Left kidney (tissue), 1 donor: ENCODE measurements at regions not wholly inside any gene's neighbourhood (a gene's known extent, or its start where the extent isn't known, plus 50 kb on each side); places are given as distances from the start of the nearest gene placed in this dataset.

Source experiments
- DNase-seq: peaks from one replicate; pipeline ENCODE4 v3.0.0-alpha.2; 2013

DNA sequence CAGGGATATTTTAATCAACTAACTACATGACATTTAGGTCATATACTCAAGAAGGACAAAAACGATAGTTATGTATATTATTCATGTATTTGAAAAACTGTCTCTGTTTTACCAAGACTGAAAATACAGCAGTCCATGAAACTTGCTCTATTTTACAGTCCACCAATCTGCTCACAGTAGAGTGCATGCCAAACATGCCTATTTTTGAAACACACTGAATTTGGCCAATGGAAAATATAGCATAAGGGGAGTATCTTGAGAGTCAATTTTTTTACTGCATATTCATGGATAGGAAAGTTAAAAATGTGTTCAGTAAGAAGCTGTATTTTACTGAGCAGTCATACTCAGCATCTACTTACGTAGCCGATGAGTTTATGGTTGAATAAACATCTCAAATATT is 621.2 kb upstream of the CHORDC1 start:
- DNase-seq: no peak

DNA sequence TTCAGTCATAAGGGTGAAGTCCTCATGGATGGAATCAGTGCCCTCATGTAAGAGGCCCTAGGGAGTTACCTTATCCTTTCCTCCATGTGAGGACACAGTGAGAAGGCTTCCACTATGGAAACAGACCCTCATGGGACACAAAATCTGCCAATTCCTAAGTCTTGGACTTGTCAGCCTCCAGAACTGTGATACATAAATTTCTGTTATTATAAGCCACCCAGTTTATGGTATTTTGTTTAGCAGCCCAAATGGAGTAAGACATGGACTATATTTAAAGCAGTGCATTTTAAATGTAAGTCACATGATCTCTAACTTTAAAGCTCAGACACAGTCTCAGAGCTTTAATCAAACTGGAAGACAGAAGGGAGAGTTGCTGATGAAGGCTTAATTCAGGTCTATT is 619.8 kb upstream of the CHORDC1 start:
- DNase-seq: no peak

DNA sequence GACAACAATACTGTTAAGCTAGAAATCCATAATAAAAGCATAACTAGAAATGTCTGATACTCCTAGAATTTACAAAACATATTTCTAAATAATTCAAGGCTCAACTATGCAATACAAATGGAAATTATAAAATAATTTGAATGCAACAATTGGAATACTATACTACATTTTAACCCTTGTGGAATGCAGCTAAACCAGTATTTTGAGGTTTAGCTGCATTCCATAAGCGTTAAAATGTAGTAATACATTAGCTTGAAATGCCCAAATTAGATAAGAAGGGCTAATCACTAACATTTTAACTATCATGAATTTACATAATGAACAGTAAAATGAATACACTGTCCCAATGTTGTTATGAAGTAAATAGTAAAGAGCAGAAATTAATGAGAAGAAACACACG is 617.2 kb upstream of the CHORDC1 start:
- peak; percentile 17 for DNase-seq

DNA sequence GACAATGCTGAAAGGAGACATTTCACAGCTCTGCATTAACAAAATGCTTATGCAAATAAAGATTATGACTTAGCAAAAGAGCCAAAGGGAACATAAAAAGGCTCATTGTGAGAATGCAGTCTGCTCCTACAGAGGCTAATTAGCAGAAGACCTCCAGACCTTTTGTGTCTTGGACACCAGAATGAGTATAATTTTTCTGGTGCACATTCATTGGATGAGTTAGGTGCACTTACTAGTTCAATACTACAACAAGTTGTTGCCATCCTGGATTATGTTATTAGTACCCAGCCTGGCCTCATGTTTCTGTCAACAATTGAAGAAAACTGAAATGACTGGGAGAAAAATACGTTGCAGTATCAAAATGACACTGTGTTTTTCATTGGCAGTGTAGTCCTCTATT is 613.2 kb upstream of the CHORDC1 start:
- no peak for DNase-seq

DNA sequence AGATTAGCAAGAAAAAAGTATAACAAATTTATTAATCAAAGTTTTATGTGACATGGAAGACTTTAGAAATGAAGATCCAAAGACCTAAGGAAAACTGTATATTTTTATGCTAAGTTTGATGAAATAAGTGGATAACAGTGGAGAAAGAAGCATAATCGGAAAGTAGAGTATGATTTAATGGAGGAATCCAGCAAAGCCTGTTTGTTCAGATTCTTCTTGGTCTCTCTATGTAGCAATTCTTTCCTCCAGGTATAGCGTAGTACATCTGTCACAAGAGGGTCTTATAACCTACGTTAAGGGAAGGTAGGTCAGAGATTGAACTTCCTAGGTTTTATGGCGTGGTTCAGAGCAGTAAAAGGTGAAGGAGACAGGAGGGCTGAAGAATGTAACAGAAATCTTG is 600.6 kb upstream of the CHORDC1 start:
- no peak for DNase-seq

DNA sequence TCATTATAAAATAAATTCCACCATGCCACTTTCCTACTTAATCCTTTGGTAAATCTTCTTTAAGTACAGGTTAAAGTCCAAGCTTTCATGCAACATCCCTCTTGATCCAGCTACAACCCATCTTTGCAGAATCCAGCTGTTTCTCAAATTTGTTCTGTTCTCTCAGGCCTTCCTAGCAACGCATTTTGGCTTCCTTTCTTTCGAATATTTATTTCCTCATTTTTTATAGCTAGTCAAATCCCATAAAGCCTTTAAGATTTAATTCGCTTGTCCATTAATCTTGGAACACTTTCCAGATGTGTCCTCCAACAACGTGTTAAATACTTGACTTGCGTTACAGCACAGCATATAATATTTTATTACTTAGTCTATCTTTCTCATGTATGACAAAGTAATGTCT is 600.1 kb upstream of the CHORDC1 start:
- DNase-seq: peak; percentile 19

DNA sequence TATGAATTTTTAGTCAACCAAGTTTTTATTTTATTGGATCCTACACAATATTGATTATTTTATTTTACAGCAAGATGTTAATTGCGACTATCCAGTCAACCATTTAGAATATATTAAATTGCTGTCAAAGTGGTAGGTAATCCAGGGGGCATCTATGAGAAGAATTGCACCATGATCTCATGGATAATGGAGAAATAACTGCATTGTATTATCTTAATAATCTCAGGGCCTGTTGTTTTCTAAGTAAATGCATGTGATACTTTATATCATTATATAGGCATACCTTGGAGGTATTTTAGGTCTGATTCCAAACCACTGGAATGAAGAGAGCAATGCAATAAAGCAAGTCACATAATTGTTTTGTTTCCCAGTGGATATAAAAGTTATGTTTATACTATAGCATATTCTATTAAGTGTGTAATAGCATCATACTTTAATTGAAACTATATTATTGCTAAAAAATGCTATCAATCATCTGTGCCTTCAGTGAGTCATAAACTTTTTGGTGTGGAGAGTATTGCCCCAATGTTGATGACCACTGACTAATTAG is 595.4 kb upstream of the CHORDC1 start:
- no peak for DNase-seq

DNA sequence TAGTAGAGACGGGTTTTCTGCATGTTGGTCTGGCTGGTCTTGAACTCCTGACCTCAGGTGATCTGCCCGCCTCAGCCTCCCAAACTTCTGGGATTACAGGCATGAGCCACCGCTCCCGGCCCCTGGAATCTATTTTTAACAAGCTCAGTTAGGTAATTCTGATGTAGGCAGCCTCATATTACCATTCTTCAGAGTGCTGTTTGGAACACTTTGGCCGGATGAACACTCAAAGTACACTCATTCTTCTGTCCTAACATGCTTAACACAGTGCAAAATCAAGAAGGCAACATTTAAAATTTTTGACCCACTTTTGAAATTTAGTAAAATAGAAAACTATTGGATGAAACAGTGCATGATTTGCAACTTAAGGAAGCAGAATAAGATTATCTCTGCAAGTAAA is 586.7 kb upstream of the CHORDC1 start:
- DNase-seq: no peak

DNA sequence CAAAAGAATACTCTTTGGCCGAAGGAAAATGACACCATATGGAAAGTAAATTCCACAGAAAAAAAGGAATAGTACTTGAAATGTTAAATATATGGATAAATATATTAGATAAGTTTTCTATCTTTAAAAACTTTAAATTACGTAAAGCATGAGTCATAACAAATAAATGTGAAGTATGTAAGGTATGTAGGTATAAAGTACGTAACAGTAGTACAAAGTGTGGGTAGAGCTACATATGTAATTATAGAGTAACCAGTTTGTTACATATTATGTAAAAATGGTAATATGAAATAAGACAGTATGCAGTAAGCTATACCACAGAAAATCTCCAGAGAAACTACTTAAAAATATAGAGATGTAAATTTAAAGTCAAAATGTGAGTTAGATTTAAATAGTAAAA is 582.3 kb upstream of the CHORDC1 start:
- no peak for DNase-seq

DNA sequence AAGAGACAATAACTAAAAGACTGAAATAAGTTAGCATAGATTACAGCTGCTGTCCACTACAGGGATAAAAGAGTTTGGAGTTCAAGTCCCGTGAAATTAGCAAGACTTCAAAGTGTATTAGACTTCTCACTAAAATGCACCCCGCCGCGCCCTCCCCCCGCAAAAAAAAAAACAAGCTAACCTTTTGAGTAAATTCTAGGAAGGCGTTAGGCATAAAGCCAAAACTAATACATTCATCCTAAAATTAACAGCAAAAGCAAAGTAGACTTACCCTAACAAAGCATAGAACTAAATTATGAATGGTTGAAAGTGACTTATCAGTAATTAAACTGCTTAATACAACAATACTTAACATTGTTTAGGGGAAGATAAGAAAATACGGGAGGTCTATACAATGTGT is 581.0 kb upstream of the CHORDC1 start:
- DNase-seq: no peak

DNA sequence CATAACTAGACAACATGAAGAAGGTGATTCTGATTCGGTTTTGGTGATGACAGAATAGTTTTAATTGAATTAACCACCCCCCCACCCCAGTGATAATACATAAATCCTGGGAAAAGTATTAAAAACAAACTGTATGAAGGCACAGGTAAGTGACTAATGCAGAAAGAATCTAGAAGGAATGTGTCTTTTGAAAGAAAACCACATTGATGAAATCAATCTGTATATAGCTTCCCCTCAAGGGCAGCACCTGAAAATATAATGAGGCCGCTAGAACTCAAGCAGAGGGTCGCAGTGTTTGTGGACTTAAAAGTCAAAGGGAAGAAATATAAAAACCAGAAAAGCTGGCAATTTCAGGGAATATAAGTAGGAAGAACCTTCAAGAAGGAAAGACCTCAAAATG is 580.5 kb upstream of the CHORDC1 start:
- no peak for DNase-seq

DNA sequence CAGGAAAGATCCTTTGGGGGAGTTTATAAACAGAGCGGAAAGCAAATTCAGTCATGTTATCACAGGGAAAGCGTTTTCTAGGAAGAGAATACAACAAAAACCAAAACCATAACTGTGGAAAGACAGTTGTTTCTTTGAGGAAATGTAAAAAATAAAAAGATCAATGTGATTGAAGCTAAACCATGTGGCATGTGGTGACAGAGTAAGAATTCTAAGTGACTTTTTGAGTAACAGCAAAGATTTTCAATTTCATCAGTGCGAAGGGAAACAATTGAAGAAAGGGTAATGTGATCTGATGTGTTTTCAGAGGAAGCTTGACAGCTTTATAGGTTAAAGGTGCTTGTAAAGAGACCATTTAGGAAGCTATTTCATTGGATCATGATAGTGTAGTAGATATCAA is 575.9 kb upstream of the CHORDC1 start:
- no peak for DNase-seq

DNA sequence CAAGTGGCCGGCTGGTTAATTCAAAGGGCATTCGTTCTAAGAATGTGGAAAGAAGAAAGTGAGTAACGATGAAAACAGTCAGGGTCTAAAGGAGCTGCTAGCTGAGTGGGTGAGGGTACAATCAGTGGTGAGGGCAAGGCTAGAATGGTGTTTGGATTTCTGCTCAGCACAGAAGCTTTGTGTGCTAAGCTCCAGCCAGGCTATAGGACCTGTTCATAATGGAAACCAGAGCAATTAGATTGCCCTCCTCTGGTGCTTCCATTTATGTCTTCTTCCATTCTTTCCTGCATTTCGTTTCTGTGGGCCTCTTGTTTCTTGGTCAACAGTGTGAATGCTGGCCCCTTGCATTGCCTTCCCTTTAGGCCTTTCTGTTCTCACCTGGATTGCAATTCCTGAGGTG is 572.9 kb upstream of the CHORDC1 start:
- no peak for DNase-seq

DNA sequence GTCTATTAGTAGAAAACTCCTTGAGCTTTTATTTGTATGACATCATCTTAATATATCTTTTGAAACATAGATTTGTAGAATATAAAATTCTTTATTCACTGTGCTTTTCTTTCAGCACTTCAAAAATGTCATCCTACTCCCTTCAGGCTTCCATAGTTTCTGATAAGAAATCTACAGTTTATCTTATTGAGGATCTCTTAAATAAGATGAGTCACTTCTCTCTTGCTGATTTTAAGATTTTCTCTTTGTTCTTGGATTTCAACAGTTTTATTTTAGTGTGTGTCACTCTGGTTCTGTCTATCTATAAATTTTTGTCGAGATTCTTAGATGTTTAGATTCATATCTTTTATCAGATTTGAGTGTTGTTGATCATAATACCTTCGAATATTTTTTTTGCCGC is 566.1 kb upstream of the CHORDC1 start:
- DNase-seq: no peak

DNA sequence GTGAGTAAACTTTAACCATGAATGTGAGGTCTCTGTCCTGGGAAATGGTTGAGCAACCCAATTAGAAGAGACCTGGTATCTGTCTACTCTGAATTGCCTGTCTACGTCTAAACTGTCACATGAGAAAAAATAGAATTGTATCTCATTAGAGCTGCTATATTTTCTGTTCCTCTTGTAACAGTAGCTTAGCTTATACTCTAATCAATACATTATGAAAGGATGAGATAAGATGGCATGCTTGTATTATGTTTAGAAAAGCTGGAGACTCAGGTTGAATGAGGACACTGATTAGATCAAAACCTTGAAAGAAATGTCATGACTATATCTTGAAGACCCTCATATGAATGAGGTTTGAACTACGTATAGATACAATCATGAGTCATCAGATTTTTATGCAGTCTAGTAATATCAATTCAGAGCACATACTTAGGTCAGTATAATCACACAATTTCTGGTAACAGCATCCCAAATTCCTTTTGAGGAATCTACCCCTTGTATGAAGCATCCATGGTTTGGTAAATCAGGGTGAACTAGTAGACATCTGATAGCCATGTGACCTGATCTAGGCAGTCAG is 561.5 kb upstream of the CHORDC1 start:
- no peak for DNase-seq

DNA sequence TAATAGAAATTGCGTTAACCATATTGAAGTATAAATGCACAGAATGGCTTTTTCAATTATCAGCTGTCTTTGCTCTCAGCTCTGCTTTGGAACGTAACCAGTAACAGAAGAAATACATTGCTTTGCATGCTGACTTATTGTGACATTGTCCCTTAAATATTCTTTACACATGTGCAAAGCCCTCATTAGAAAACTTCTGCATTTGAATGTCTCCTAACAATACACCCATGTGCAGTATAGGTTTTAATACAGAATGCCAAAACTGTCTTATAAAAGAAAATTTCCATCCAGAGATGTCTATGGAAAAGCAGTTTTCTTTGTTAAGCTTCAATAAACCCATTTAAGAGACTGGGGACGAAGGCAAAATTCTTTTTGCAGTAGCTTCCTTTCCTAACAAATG is 560.3 kb upstream of the CHORDC1 start:
- no peak for DNase-seq

DNA sequence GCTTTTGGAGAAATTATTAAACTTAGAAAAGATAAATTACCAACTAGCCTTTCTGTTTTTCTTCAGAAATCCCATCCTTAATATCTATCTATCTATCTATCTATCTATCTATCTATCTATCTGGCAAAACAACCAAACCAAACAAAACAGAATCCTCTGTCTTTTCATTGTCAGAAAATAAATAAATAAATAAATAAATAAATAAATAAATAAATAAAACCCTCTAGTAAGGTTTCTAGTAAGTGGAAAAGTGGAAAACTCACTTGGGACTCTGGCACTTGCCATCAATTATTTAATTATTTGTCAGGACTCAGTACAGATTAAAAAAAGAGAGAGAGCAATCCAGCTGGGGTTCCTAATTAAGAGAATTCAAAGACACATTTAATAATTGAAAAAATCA is 556.2 kb upstream of the CHORDC1 start:
- DNase-seq: no peak

DNA sequence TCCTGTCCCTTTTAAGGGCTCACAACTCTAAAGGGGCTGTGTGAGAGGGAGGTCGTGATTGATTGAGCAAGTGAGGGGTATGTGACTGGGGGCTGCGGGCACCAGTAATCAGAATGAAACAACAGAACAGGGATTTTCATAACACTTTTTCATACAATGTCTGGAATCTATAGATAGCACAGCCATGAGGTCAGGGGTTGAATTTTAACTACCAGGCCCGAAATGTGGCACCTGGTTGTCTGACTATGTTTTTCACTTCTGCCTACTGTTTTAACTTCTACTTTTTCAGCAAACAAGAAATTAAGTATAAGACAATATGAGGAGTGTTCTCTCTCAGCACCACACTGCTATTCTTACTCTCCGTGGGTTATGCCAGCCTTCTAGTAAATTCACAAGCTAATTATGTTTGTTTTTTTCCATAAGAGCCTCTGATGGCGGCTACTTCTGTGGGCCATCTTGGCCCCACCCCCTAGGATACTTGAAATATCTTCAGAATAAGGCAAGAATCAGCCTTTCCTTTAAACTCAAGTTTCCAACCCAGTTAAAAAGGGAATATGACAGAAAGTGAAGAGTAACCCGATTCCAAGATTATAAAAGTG is 552.8 kb upstream of the CHORDC1 start:
- DNase-seq: no peak

DNA sequence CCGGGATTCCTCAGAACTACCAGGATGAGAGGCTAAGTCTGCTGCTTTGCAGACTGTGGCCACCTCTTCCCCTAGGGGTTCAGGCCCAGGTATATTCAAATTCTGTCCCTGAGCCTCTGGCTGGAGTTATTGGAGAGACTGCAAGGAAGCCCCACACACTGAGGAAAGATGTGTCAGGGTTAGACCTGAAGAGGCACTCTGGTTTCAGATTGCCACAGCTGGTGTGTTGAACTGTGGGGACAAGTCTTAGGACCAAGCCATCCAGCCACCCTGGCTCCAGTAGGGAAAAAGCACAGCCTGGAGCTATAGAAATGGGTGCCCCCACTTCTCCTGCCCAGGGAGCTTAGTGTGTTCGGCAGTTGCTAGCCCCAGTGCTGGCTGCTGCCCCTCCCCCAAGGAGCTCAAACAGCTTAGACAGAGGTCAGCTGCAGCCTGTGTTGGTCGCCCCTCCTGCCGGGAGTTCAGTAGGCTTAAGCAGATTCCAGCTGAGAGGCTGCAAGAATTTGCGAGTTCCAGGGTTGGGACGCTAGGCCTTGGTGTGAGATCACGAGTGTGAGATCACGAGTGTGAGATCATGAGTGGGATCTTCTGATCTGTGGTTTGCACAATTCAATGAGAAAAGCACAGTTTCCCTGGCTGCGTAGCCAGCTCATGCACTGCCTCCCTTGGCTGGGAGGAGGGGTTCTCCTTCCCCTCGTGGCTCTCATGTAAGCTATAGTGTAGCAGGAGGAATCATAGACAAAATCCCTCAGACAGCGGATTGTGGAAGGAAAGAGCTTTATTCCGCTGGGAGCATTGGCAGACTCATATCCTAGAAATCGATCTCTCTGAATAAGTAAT is 552.1 kb upstream of the CHORDC1 start:
- no peak for DNase-seq

DNA sequence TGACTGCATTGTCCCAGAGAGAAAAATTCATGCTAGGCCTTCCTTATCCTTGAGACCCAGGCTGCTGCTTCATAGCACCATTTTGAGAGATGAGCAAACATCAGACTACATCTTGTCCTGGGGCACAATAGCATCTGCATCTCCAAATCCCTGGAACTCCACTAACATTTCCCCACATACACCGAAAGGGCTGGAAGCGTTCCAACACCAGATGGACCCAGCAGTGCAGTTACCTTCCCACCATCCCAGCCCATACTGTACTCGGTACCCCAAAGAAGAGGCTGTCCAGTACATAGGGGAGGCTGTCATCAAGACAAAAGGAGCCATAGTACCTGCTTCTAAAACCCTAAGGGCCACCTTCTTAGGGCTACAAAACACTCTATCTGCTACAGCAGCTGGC is 547.2 kb upstream of the CHORDC1 start:
- no peak for DNase-seq

DNA sequence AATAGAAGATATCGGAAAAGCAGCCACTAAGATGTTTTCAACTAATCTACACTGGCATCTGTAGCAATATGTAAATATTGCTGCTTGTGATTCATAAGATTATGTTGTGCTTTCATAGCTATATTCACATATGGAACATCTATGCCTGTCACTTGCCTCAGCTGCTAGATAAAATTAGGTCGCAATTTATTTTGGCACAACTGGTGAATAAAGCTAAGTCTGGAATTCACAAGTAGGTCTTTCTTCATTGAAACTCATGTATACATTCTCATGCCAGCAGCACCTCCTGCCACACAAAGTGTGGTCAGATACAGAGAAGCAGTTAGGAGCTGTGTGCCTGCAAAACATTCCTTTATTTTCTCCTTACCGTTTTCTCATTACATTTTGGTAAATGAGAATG is 543.3 kb upstream of the CHORDC1 start:
- DNase-seq: no peak

DNA sequence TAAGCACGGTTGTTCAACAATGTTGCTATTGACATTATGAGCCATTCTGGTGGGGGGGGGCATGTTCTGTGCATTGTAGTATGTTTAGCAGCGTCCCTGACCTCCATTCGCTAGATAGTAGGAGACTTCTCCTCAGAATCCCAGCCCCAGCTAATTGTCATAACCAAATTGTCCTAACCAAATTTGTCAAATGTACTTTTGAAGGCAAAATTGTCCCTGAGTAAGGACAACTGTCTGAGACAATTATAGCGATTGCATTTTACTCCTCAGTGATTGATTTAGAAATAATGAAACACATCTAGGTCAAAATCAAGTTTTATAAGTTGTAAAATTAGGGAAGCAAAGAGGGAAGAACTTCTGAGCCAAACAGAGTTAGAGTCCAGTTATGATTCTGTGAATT is 541.8 kb upstream of the CHORDC1 start:
- no peak for DNase-seq

DNA sequence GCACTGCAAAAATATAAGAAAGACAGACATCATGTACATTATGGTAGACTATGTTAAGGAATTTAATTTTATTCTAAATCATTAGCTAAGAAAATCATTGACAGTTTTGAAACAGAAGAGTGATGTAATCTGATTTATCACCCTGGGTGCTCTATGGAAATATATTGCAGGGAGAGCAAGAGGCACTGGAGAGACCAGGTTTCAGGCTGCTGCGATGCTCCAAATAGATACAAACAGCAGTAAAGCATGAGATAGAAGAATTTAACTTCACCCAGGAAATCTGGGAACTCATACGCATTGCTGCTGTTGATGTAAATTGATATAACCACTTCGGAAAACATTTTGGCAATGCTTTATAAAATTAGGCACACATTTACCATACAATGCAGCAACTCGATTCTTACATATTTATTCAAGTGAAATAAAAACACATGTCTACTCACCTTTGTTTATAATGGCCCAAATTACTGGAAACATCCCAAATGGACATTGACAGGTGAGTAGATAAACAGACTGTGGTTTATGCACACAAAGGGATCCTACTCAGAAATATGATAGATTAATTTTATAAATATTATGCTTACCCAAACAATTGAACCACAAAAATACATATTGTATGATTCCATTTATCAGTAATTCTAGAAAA is 535.1 kb upstream of the CHORDC1 start:
- no peak for DNase-seq
